Breast epithelium (tissue), 4 donors: ENCODE measurements at regions not wholly inside any gene's neighbourhood (a gene's known extent, or its start where the extent isn't known, plus 50 kb on each side); places are given as distances from the start of the nearest gene placed in this dataset.

Experiments
- DNase-seq, 2 donors: peaks; one replicate each; pipeline ENCODE4 v3.0.0-alpha.2; 2019; ENCODE audit warnings: low spot score in 2 of 2
- H3K27ac ChIP-seq, 2 donors: fragments of 200-600 bp; sonication (generic) in 1 of 2; one replicate each; pipeline ENCODE4 v1.5.1; 2016 to 2019; ENCODE audit warnings: mild to moderate bottlenecking in 1 of 2
- H3K27me3 ChIP-seq, 2 donors: fragments of 200-600 bp; sonication (generic) in 1 of 2; one replicate each; pipeline versions ENCODE4 v1.5.1 to v1.6.0; 2017 to 2019; ENCODE audit warnings: control low read depth in 1 of 2, mild to moderate bottlenecking in 1 of 2
- H3K36me3 ChIP-seq: fragments of 200-600 bp; one replicate; pipeline ENCODE4 v1.5.1; 2019
- H3K4me1 ChIP-seq, 2 donors: fragments of 200-600 bp; sonication (generic); one replicate each; pipeline ENCODE4 v1.5.1; 2016 to 2019; ENCODE audit warnings: control low read depth in 1 of 2
- H3K4me3 ChIP-seq, 3 donors: fragments of 200-600 bp; sonication (generic); 1 replicate in 2 of 3; 2 replicates in 1 of 3; pipeline ENCODE4 v1.5.1; 2016 to 2019; ENCODE audit warnings: mild to moderate bottlenecking in 3 of 3, moderate library complexity in 2 of 3
- H3K9me3 ChIP-seq, 2 donors: fragments of 200-600 bp; sonication (generic) in 1 of 2; one replicate each; pipeline ENCODE4 v1.5.1; 2016 to 2019; ENCODE audit warnings: control low read depth in 1 of 2
- CTCF ChIP-seq, 3 donors: fragments of 450-650 bp; IDR thresholded peaks; one replicate each; pipeline ENCODE4 v1.5.1; 2016 to 2017; ENCODE audit warnings: antibody characterized with exemption in 3 of 3, mild to moderate bottlenecking in 3 of 3, moderate library complexity in 3 of 3
- POLR2A ChIP-seq: fragments of 450-650 bp; IDR thresholded peaks from one replicate; pipeline ENCODE4 v1.6.1; 2016; ENCODE audit warnings: antibody characterized with exemption, mild to moderate bottlenecking, moderate library complexity
- POLR2AphosphoS5 ChIP-seq, 3 donors: sonication (generic); formaldehyde crosslinking; IDR thresholded peaks; one replicate each; pipeline ENCODE4 v1.6.1; 2017; ENCODE audit warnings: antibody characterized with exemption in 3 of 3
- intact Hi-C: fragments of 100-400 bp; cut with DNase I; formaldehyde crosslinking; loops from one replicate; pipeline ENCODE4 v1.15.1; 2023; ENCODE audit warnings: low total_unique reads

- intact Hi-C loops, result no loop called here
- no peak overlapping the region for H3K27ac ChIP-seq
- TF ChIP-seq POLR2AphosphoS5 (IDR thresholded peaks at IDR 0.05) (no peak), CTCF (IDR thresholded peaks at IDR 0.05) (no peak), POLR2A (no peak)
- peaks cover 0 to 7% of the 10 kb centered on the region in 2 donors for H3K9me3 ChIP-seq
- no peak for DNase-seq
- no peaks in the 10 kb centered on the region for H3K27me3 ChIP-seq
- H3K36me3 ChIP-seq, result no peaks in the 10 kb centered on the region
- no peak overlapping the region for H3K4me3 ChIP-seq
- no peaks in the 10 kb centered on the region for H3K4me1 ChIP-seq
Measured at GRCh38 chr4:19522966-19523365, 728.7 kb upstream of the SLIT2 start.

GRCh38 chr4:19520939-19521520 is 730.7 kb upstream of the SLIT2 start:
- H3K36me3 ChIP-seq, result no peaks in the 10 kb centered on the region
- H3K4me1 ChIP-seq, result no peaks in the 10 kb centered on the region
- no peak for TF ChIP-seq POLR2A
- no peak for TF ChIP-seq CTCF (IDR thresholded peaks at IDR 0.05)
- no peaks in the 10 kb centered on the region for H3K27me3 ChIP-seq
- H3K4me3 ChIP-seq, result no peak overlapping the region
- no peak overlapping the region for H3K27ac ChIP-seq
- DNase-seq, result no peak
- peaks cover 0 to 7% of the 10 kb centered on the region in 2 donors for H3K9me3 ChIP-seq
- intact Hi-C loops, result no loop called here

- Histone ChIP-seq H3K27me3 (no peaks in the 10 kb centered on the region), H3K27ac (no peak overlapping the region), H3K36me3 (no peaks in the 10 kb centered on the region), H3K9me3 (peaks cover 0 to 3% of the 10 kb centered on the region in 2 donors), H3K4me1 (no peaks in the 10 kb centered on the region), H3K4me3 (no peak overlapping the region)
- TF ChIP-seq POLR2A, result no peak
- TF ChIP-seq POLR2AphosphoS5 (IDR thresholded peaks at IDR 0.05), result no peak
- TF ChIP-seq CTCF (IDR thresholded peaks at IDR 0.05), result no peak
- no peak for DNase-seq
- intact Hi-C loops, result no loop called here
Measured at GRCh38 chr4:19514276-19515070, 737.2 kb upstream of the SLIT2 start.

GRCh38 chr4:19512086-19512485 is 739.6 kb upstream of the SLIT2 start:
- no peak for TF ChIP-seq POLR2A
- no peak for TF ChIP-seq POLR2AphosphoS5 (IDR thresholded peaks at IDR 0.05)
- intact Hi-C loops, result no loop called here
- H3K9me3 ChIP-seq, result no peaks in the 10 kb centered on the region
- DNase-seq, result no peak
- H3K4me1 ChIP-seq, result no peaks in the 10 kb centered on the region
- H3K4me3 ChIP-seq, result no peak overlapping the region
- H3K27ac ChIP-seq, result no peak overlapping the region
- H3K36me3 ChIP-seq, result no peaks in the 10 kb centered on the region
- H3K27me3 ChIP-seq, result no peaks in the 10 kb centered on the region

GRCh38 chr4:19510993-19511392 is 740.7 kb upstream of the SLIT2 start:
- Histone ChIP-seq H3K9me3 (no peaks in the 10 kb centered on the region), H3K36me3 (no peaks in the 10 kb centered on the region), H3K4me1 (no peaks in the 10 kb centered on the region), H3K27ac (no peak overlapping the region), H3K27me3 (no peaks in the 10 kb centered on the region), H3K4me3 (no peak overlapping the region)
- no peak for TF ChIP-seq POLR2AphosphoS5 (IDR thresholded peaks at IDR 0.05)
- TF ChIP-seq CTCF (IDR thresholded peaks at IDR 0.05), result no peak
- TF ChIP-seq POLR2A, result no peak
- DNase-seq, result no peak
- intact Hi-C loops, result no loop called here
